ENCODE measurements at regions not wholly inside any gene's neighbourhood (a gene's known extent, or its start where the extent isn't known, plus 50 kb on each side); places are given as distances from the start of the nearest gene placed in this dataset.

- H3K4me1 ChIP-seq (ENCODE audit: control insufficient read depth in 3 of 3, insufficient read depth in 3 of 3, low read length in 3 of 3) = no peaks in the 10 kb centered on the region
- H3K9me3 ChIP-seq (ENCODE audit: control insufficient read depth in 3 of 3, low read length in 3 of 3) = no peaks in the 10 kb centered on the region
- no peak overlapping the region for H3K9ac ChIP-seq (ENCODE audit: low read depth in 1 of 3, low read length in 3 of 3)
These were observed 1573.5 kb upstream of the ACVR2A start for GRCh38 chr2:146271131-146271831.

GRCh38 chr2:146270618-146271017 is 1574.2 kb upstream of the ACVR2A start:
- H3K9me3 ChIP-seq (ENCODE audit: control insufficient read depth in 3 of 3, low read length in 3 of 3) = no peaks in the 10 kb centered on the region
- H3K9ac ChIP-seq (ENCODE audit: low read depth in 1 of 3, low read length in 3 of 3) = no peak overlapping the region
- no peaks in the 10 kb centered on the region for H3K27me3 ChIP-seq (ENCODE audit: control insufficient read depth in 3 of 3, insufficient read depth in 3 of 3, low read length in 3 of 3)
- no peak overlapping the region for H3K4me3 ChIP-seq (ENCODE audit: low read length in 3 of 3)
- no peak overlapping the region for H3K27ac ChIP-seq (ENCODE audit: low read depth, low read length)
- H3K36me3 ChIP-seq (ENCODE audit: control insufficient read depth in 3 of 3, insufficient read depth in 3 of 3, low read length in 3 of 3) = no peaks in the 10 kb centered on the region
- H3K4me1 ChIP-seq (ENCODE audit: control insufficient read depth in 3 of 3, insufficient read depth in 3 of 3, low read length in 3 of 3) = no peaks in the 10 kb centered on the region

More at GRCh38 chr2:146271131-146271831, 1573.5 kb upstream of the ACVR2A start:
- Histone ChIP-seq H3K27ac (ENCODE audit: low read depth, low read length) (no peak overlapping the region), H3K36me3 (ENCODE audit: control insufficient read depth in 3 of 3, insufficient read depth in 3 of 3, low read length in 3 of 3) (no peaks in the 10 kb centered on the region), H3K4me3 (ENCODE audit: low read length in 3 of 3) (no peak overlapping the region), H3K27me3 (ENCODE audit: control insufficient read depth in 3 of 3, insufficient read depth in 3 of 3, low read length in 3 of 3) (no peaks in the 10 kb centered on the region)

- Histone ChIP-seq H3K4me3 (ENCODE audit: low read length in 3 of 3) (no peak overlapping the region), H3K27ac (ENCODE audit: low read depth, low read length) (no peak overlapping the region), H3K9me3 (ENCODE audit: control insufficient read depth in 3 of 3, low read length in 3 of 3) (no peaks in the 10 kb centered on the region), H3K4me1 (ENCODE audit: control insufficient read depth in 3 of 3, insufficient read depth in 3 of 3, low read length in 3 of 3) (no peaks in the 10 kb centered on the region), H3K36me3 (ENCODE audit: control insufficient read depth in 3 of 3, insufficient read depth in 3 of 3, low read length in 3 of 3) (no peaks in the 10 kb centered on the region), H3K27me3 (ENCODE audit: control insufficient read depth in 3 of 3, insufficient read depth in 3 of 3, low read length in 3 of 3) (no peaks in the 10 kb centered on the region), H3K9ac (ENCODE audit: low read depth in 1 of 3, low read length in 3 of 3) (no peak overlapping the region)
These were observed 1577.7 kb upstream of the ACVR2A start for GRCh38 chr2:146267093-146267492.

GRCh38 chr2:146265656-146266055 is 1579.2 kb upstream of the ACVR2A start:
- H3K4me1 ChIP-seq (ENCODE audit: control insufficient read depth in 3 of 3, insufficient read depth in 3 of 3, low read length in 3 of 3) = no peaks in the 10 kb centered on the region
- no peaks in the 10 kb centered on the region for H3K36me3 ChIP-seq (ENCODE audit: control insufficient read depth in 3 of 3, insufficient read depth in 3 of 3, low read length in 3 of 3)
- H3K27ac ChIP-seq (ENCODE audit: low read depth, low read length) = no peak overlapping the region
- H3K9me3 ChIP-seq (ENCODE audit: control insufficient read depth in 3 of 3, low read length in 3 of 3) = no peaks in the 10 kb centered on the region
- H3K27me3 ChIP-seq (ENCODE audit: control insufficient read depth in 3 of 3, insufficient read depth in 3 of 3, low read length in 3 of 3) = no peaks in the 10 kb centered on the region
- no peak overlapping the region for H3K4me3 ChIP-seq (ENCODE audit: low read length in 3 of 3)
- no peak overlapping the region for H3K9ac ChIP-seq (ENCODE audit: low read depth in 1 of 3, low read length in 3 of 3)

- Histone ChIP-seq H3K9me3 (ENCODE audit: control insufficient read depth in 3 of 3, low read length in 3 of 3) (no peaks in the 10 kb centered on the region), H3K4me3 (ENCODE audit: low read length in 3 of 3) (no peak overlapping the region), H3K27ac (ENCODE audit: low read depth, low read length) (no peak overlapping the region), H3K36me3 (ENCODE audit: control insufficient read depth in 3 of 3, insufficient read depth in 3 of 3, low read length in 3 of 3) (no peaks in the 10 kb centered on the region), H3K9ac (ENCODE audit: low read depth in 1 of 3, low read length in 3 of 3) (no peak overlapping the region), H3K27me3 (ENCODE audit: control insufficient read depth in 3 of 3, insufficient read depth in 3 of 3, low read length in 3 of 3) (no peaks in the 10 kb centered on the region), H3K4me1 (ENCODE audit: control insufficient read depth in 3 of 3, insufficient read depth in 3 of 3, low read length in 3 of 3) (no peaks in the 10 kb centered on the region)
These were observed 1582.2 kb upstream of the ACVR2A start for GRCh38 chr2:146262606-146263005.

GRCh38 chr2:146260551-146260950 is 1584.3 kb upstream of the ACVR2A start:
- no peaks in the 10 kb centered on the region for H3K27me3 ChIP-seq (ENCODE audit: control insufficient read depth in 3 of 3, insufficient read depth in 3 of 3, low read length in 3 of 3)
- no peak overlapping the region for H3K4me3 ChIP-seq (ENCODE audit: low read length in 3 of 3)
- no peaks in the 10 kb centered on the region for H3K9me3 ChIP-seq (ENCODE audit: control insufficient read depth in 3 of 3, low read length in 3 of 3)
- no peak overlapping the region for H3K27ac ChIP-seq (ENCODE audit: low read depth, low read length)
- H3K36me3 ChIP-seq (ENCODE audit: control insufficient read depth in 3 of 3, insufficient read depth in 3 of 3, low read length in 3 of 3) = no peaks in the 10 kb centered on the region
- H3K9ac ChIP-seq (ENCODE audit: low read depth in 1 of 3, low read length in 3 of 3) = no peak overlapping the region
- H3K4me1 ChIP-seq (ENCODE audit: control insufficient read depth in 3 of 3, insufficient read depth in 3 of 3, low read length in 3 of 3) = no peaks in the 10 kb centered on the region

GRCh38 chr2:146259816-146260215 is 1585.0 kb upstream of the ACVR2A start:
- no peaks in the 10 kb centered on the region for H3K4me1 ChIP-seq (ENCODE audit: control insufficient read depth in 3 of 3, insufficient read depth in 3 of 3, low read length in 3 of 3)
- H3K36me3 ChIP-seq (ENCODE audit: control insufficient read depth in 3 of 3, insufficient read depth in 3 of 3, low read length in 3 of 3) = no peaks in the 10 kb centered on the region
- no peak overlapping the region for H3K4me3 ChIP-seq (ENCODE audit: low read length in 3 of 3)
- H3K9me3 ChIP-seq (ENCODE audit: control insufficient read depth in 3 of 3, low read length in 3 of 3) = no peaks in the 10 kb centered on the region
- no peak overlapping the region for H3K27ac ChIP-seq (ENCODE audit: low read depth, low read length)
- no peaks in the 10 kb centered on the region for H3K27me3 ChIP-seq (ENCODE audit: control insufficient read depth in 3 of 3, insufficient read depth in 3 of 3, low read length in 3 of 3)
- H3K9ac ChIP-seq (ENCODE audit: low read depth in 1 of 3, low read length in 3 of 3) = no peak overlapping the region

GRCh38 chr2:146258071-146258470 is 1586.8 kb upstream of the ACVR2A start:
- Histone ChIP-seq H3K27me3 (ENCODE audit: control insufficient read depth in 3 of 3, insufficient read depth in 3 of 3, low read length in 3 of 3) (no peaks in the 10 kb centered on the region), H3K4me3 (ENCODE audit: low read length in 3 of 3) (no peak overlapping the region), H3K36me3 (ENCODE audit: control insufficient read depth in 3 of 3, insufficient read depth in 3 of 3, low read length in 3 of 3) (no peaks in the 10 kb centered on the region), H3K9me3 (ENCODE audit: control insufficient read depth in 3 of 3, low read length in 3 of 3) (no peaks in the 10 kb centered on the region), H3K9ac (ENCODE audit: low read depth in 1 of 3, low read length in 3 of 3) (no peak overlapping the region), H3K27ac (ENCODE audit: low read depth, low read length) (no peak overlapping the region), H3K4me1 (ENCODE audit: control insufficient read depth in 3 of 3, insufficient read depth in 3 of 3, low read length in 3 of 3) (no peaks in the 10 kb centered on the region)

- Histone ChIP-seq H3K9ac (ENCODE audit: low read depth in 1 of 3, low read length in 3 of 3) (no peak overlapping the region), H3K9me3 (ENCODE audit: control insufficient read depth in 3 of 3, low read length in 3 of 3) (no peaks in the 10 kb centered on the region), H3K36me3 (ENCODE audit: control insufficient read depth in 3 of 3, insufficient read depth in 3 of 3, low read length in 3 of 3) (no peaks in the 10 kb centered on the region), H3K27ac (ENCODE audit: low read depth, low read length) (no peak overlapping the region), H3K4me1 (ENCODE audit: control insufficient read depth in 3 of 3, insufficient read depth in 3 of 3, low read length in 3 of 3) (no peaks in the 10 kb centered on the region), H3K27me3 (ENCODE audit: control insufficient read depth in 3 of 3, insufficient read depth in 3 of 3, low read length in 3 of 3) (no peaks in the 10 kb centered on the region), H3K4me3 (ENCODE audit: low read length in 3 of 3) (no peak overlapping the region)
These were observed 1592.7 kb upstream of the ACVR2A start for GRCh38 chr2:146252119-146252518.

GRCh38 chr2:146251328-146251727 is 1593.5 kb upstream of the ACVR2A start:
- Histone ChIP-seq H3K4me1 (ENCODE audit: control insufficient read depth in 3 of 3, insufficient read depth in 3 of 3, low read length in 3 of 3) (no peaks in the 10 kb centered on the region), H3K4me3 (ENCODE audit: low read length in 3 of 3) (no peak overlapping the region), H3K9ac (ENCODE audit: low read depth in 1 of 3, low read length in 3 of 3) (no peak overlapping the region), H3K27me3 (ENCODE audit: control insufficient read depth in 3 of 3, insufficient read depth in 3 of 3, low read length in 3 of 3) (no peaks in the 10 kb centered on the region), H3K9me3 (ENCODE audit: control insufficient read depth in 3 of 3, low read length in 3 of 3) (no peaks in the 10 kb centered on the region), H3K27ac (ENCODE audit: low read depth, low read length) (no peak overlapping the region), H3K36me3 (ENCODE audit: control insufficient read depth in 3 of 3, insufficient read depth in 3 of 3, low read length in 3 of 3) (no peaks in the 10 kb centered on the region)

Measured in skeletal muscle tissue (tissue), 3 donors.